HG02885 (cell line): ENCODE measurements at regions not wholly inside any gene's neighbourhood (a gene's known extent, or its start where the extent isn't known, plus 50 kb on each side); places are given as distances from the start of the nearest gene placed in this dataset.
A peak's percentile ranks its signal among the peaks of the same experiment; 100 is the strongest.
"Not testable (repeated sequence)": the region's sequence is repeated elsewhere in the genome, so short reads cannot be mapped to it uniquely, and the experiment has no call there.

ENCODE experiments used
- ATAC-seq: cut with Tn5 transposase; IDR thresholded peaks from one replicate; pipeline ENCODE4 v1.9.1; 2021; ENCODE audit warnings: mild to moderate bottlenecking; ENCODE audit not compliant: unreplicated experiment, poor library complexity

GRCh38 chr7:55261386-55261770 lies 103.8 kb upstream of the LANCL2 start:
- ATAC-seq = no peak

- not testable (repeated sequence) for ATAC-seq
Observed at GRCh38 chr7:55265328-55265727, 99.8 kb upstream of the LANCL2 start.

DNA sequence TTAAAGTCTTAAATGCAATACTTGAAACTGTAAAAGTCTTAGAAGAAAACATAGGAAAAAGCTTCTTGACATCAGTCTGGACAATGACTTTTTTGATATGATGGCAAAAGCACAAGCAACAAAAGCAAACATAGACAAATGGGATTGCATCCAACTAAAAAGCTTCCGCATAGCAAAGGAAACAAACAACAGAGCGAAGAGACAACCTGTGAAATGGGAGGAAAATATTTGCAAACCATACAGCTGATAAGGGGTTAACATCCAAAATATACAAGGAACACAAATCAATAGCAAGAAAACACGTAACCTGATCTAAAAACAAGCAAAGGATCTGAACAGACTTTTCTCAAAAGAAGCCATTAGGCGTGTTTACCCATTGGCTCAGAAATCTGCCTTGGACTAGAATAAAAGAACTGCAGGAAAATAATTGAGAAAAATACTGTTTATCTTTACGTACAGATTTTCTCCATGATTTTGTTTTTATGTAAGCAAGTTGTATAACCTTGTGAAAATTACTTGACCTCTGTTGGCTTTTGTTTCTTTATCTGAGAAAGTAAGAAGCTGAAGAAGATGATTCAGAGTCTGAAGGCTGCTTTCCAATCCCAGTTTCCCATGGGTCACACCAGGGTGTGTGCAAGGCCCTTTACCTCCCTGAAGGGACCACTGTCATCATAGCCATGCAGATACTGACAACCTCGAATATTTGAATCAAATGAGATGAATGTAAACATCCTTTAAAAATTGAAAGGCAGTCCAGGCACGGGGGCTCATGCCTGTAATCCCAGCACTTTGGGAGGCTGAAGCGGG lies 99.1 kb upstream of the LANCL2 start:
- ATAC-seq = no peak

DNA sequence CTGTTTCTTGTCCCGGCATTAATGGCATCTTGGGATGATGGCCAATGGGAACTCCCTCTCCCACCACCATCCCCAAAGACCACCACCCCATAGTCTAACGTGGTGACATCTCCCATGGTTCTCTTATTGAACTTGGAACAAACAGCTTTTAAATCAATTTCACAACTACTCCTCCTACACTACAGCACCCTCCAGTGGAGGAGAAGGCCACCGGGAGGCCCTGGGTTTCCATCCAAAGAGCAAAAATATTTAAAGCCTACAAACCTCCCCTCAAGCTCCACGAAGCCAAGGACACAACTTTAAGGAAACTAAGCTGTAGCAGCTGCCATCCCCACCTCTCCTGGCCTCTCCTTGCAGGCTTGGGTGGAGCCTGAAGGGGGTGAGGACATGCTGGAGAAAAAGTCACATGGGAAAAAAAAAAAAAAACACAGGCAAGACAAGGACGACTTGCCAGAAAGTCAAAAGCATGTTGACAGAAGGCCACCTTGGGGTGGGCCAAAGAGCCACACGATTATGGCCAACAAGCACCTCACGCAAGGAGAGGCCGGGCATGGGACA lies 94.0 kb upstream of the LANCL2 start:
- no peak for ATAC-seq

- no peak for ATAC-seq
Observed at GRCh38 chr7:55271661-55272060, 93.5 kb upstream of the LANCL2 start.

DNA sequence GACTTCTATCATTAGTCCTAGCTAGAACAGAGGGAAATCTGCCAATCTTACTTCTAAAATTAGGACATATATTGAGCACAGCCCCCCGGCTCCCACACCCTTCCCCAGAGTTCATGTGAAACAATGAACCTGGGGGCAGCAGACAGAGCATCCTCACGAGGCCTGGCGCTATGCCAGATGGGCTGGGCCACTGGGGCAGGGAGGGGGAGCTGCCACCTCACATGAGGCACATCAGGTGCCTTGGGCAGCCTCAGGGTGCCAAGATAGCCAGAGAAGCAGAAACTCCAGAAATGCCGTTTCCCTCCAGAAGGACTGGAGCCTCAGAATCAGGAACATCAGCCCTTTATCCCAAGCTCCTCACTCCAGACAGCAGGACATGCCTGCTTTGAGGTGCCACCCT lies 92.8 kb upstream of the LANCL2 start:
- no peak for ATAC-seq

- no peak for ATAC-seq
Observed at GRCh38 chr7:55273186-55273980, 91.8 kb upstream of the LANCL2 start.

DNA sequence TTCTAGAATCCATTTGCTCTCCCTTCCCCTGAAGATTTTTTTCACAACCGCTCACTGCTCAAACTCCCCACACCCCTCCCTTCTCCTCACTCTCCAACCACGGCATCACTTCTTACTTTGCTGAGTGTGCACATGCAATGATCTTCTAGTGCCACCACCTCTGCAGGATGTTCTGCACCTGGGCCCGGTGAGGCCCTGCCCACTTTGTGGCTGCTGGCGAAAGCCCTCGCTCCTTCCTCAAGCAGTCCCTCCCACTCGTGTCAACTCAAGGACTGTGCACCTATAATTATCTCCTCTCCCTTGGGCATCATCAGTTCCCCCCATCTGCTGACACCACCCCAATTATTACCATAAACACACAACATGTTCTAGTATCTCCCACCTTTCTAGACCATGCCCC lies 91.0 kb upstream of the LANCL2 start:
- ATAC-seq = no peak

GRCh38 chr7:55275291-55276200 lies 89.6 kb upstream of the LANCL2 start:
- no peak for ATAC-seq

GRCh38 chr7:55276572-55277295 lies 88.4 kb upstream of the LANCL2 start:
- no peak for ATAC-seq

- ATAC-seq = no peak
Observed at GRCh38 chr7:55277916-55278315, 87.2 kb upstream of the LANCL2 start.

GRCh38 chr7:55278321-55278720 lies 86.8 kb upstream of the LANCL2 start:
- ATAC-seq = no peak

- no peak for ATAC-seq
Observed at GRCh38 chr7:55279080-55279845, 85.9 kb upstream of the LANCL2 start.

GRCh38 chr7:55280031-55280454 lies 85.1 kb upstream of the LANCL2 start:
- peak; percentile 95 for ATAC-seq

DNA sequence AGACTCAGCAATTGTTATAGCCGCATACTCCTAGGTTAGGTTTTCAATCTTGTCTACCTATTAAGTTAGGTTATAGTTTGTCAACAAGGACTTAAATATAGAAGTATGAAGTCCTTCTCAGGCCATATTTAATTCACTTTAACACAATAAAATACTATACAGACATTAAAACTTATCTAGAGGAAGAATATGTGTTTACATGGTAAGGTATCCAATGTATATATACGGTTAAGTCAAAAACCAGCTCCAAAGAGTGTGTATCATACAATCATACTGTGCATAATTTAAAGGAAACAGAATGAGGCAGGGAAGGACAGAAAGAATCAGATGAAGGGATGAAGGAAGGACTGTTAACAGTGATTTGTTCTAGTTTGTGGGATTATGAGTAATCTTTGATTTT lies 79.5 kb upstream of the LANCL2 start:
- no peak for ATAC-seq

GRCh38 chr7:55286666-55287065 lies 78.5 kb upstream of the LANCL2 start:
- no peak for ATAC-seq

GRCh38 chr7:55288070-55288824 lies 76.9 kb upstream of the LANCL2 start:
- ATAC-seq = no peak

GRCh38 chr7:55296070-55296469 lies 69.1 kb upstream of the LANCL2 start:
- no peak for ATAC-seq
